Fibroblast of peridontal ligament (primary cell): ENCODE measurements at regions not wholly inside any gene's neighbourhood (a gene's known extent, or its start where the extent isn't known, plus 50 kb on each side); places are given as distances from the start of the nearest gene placed in this dataset.
"Not testable (repeated sequence)": the region's sequence is repeated elsewhere in the genome, so short reads cannot be mapped to it uniquely, and the experiment has no call there.

ENCODE experiments used
- DNase-seq: peaks from one replicate; pipeline ENCODE4 v3.0.0-alpha.2; 2010; ENCODE audit errors: extremely low read depth

DNA sequence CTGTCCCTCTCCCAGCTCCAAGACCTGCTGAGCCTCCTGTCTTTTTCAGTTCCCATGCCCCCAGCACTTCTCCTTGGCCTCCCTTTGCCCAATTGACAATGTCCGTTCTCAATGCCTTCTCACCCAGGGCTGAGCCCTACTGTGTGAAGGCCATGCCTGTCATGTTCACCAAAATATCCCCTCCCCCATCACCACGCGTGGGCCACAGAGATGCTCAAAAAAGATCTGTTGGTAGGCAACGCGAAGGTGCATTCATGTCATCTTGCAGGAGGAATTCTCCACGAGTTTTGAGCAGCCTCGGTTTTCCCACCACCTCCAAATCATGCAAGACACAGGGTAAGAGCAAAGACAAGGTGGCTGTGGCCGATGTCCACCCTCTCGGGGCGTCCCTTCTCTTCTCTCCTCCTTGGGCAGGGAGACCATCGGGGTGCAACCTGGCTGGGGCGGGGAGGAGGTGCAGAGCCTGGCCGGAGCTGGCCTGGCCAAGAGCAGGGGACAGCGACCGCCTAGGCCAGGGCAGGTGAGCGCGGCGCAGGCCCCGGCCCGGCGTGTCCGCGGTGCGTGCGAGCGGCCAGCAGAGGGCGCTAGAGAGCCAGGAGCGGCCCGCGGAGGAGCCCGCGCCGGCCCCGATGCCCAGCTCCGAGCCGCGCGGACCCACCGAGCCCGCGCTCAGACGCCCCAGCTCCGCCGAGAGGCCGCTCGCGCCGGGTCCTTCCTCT lies 56.3 kb upstream of the KRTAP5-11 start:
- DNase-seq = peak; percentile 11

DNA sequence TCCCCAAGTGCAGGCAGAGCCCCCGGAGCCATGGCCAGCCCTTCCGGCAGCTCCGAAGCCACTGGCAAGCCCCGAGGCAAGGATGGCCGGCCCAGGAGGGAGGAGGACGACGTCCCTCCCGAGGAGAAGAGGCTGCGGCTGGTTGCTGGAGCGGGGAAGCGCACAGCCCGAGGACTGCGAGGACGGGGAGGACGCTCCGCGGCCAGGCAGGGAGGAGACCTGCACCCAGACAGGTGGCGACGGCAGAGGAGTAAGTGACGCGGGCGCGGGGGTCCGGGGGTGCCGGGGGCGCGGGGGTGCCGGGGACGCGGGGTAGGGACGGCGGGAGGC lies 56.8 kb upstream of the KRTAP5-11 start:
- DNase-seq = peak; percentile 1

GRCh38 chr11:71639916-71640315 lies 57.2 kb upstream of the KRTAP5-11 start:
- DNase-seq = not testable (repeated sequence)

DNA sequence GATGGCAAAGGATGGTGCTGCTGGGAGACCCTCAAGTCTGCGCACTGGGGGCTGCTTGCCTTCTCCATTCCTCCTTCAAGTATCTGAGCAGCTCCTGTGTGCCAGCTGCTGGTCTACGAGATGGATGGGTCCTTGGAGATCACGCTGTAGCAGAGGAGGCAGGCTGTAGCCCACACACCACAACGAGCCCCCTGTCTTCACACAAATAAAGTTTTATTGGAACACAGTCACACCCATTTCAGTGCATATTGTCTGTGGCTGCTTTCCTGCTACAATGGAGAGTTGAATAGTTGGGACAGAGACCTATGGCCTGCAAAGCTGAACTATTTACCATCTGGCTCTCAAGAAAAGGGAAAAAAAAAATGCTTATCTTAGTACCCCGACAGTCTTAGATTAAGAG lies 64.4 kb upstream of the KRTAP5-11 start:
- not testable (repeated sequence) for DNase-seq

- DNase-seq = not testable (repeated sequence)
These were observed 70.3 kb upstream of the KRTAP5-11 start for GRCh38 chr11:71652998-71653397.

DNA sequence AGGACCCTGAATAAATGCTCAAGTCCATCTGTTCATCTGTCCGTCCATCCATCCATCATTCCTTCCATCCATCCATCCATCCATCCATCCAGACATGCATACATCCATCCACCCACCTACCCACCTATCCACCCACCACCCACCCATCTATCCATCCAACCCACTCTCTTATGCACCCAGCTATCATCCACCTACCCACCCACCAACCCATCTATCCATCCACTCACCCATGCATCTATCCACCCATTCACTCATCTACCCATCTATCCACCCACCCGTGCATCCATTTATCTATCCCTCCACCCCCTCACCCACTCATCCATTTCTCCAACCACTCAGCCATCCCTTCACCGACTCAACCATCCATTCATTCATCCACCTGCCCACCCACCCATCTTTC lies 71.7 kb upstream of the KRTAP5-11 start:
- DNase-seq = not testable (repeated sequence)

GRCh38 chr11:71655041-71655440 lies 72.4 kb upstream of the KRTAP5-11 start:
- not testable (repeated sequence) for DNase-seq

GRCh38 chr11:71656513-71656912 lies 73.8 kb upstream of the KRTAP5-11 start:
- DNase-seq = not testable (repeated sequence)

- not testable (repeated sequence) for DNase-seq
These were observed 82.3 kb upstream of the KRTAP5-11 start for GRCh38 chr11:71664941-71665340.

- not testable (repeated sequence) for DNase-seq
These were observed 115.4 kb upstream of the KRTAP5-11 start for GRCh38 chr11:71698110-71698509.

DNA sequence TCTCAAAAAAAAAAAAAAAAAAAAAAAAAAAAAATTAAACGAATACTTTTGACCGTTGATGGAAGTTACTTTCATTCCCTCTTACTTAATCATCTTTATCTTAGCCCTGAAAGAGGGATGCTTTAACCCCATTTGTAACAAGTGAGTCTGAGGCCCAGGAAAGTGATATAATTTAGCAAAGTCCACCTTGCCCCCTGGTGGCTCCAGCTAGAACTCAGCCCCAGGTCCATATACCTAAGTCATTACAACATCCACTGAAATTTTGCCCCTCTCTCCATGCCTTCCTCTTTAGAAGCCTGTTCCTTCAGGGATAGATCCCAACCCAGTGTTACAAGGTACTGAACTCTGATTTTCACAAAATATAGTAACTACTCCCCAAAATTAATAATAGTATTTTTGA lies 116.3 kb upstream of the KRTAP5-11 start:
- DNase-seq = not testable (repeated sequence)

GRCh38 chr11:71701435-71702291 lies 119.0 kb upstream of the KRTAP5-11 start:
- DNase-seq = not testable (repeated sequence)

GRCh38 chr11:71705086-71705737 lies 122.5 kb upstream of the KRTAP5-11 start:
- not testable (repeated sequence) for DNase-seq

DNA sequence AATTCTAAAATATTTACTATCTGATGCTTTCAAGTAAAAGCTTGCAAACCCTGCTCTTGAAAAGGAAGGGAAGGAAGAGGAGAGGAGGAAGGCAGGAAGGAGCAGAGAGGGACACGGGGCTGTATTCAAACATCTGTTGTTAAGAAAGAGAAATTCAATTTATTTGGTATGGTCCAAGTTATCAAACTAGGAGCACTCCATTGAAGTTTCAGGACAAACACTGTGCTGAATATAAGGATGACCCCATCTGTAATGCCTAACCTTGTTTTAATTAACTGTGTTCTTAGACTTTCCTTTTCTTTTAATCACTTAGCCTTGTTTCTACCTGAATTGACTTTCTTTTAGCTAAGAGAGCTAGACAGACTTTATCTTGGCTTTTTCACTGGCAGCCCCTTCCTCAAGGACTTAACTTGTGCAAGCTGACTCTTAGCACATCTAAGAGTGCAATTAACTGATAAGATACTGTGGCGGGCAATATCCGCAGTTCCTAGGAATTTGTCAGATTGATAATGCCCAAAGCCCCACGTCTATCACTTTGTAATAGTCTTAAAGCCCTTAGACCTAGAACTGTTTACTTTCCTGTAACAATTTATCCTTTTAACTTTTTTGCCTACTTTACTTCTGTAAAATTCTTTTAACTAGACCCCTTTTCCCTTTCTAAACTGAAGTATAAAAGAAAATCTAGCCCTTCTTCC lies 123.2 kb upstream of the KRTAP5-11 start:
- DNase-seq = not testable (repeated sequence)

- DNase-seq = not testable (repeated sequence)
These were observed 124.4 kb upstream of the KRTAP5-11 start for GRCh38 chr11:71707083-71707482.

- not testable (repeated sequence) for DNase-seq
These were observed 123.5 kb upstream of the DEFB108B start for GRCh38 chr11:71709541-71709940.

DNA sequence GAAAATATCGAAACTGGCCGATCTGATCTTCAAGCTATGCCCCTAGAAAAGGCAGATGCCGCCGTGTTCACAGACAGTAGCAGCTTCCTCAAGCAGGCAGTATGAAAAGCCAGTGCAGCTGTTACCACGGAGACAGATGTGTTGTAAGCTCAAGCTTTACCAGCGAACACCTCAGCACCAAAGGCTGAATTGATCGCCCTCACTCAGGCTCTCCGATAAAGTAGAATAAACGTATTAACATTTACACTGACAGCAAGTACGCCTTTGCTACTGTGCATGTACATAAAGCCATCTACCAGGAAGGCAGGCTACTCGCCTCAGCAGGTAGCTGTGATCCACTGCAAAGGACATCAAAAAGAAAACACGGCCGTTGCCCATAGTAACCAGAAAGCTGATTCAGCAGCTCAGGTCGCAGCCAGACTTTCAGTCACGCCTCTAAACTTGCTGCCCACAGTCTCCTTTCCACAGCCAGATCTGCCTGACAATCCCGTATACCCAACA lies 122.8 kb upstream of the DEFB108B start:
- DNase-seq = peak; percentile 6

GRCh38 chr11:71710701-71711385 lies 122.2 kb upstream of the DEFB108B start:
- DNase-seq = not testable (repeated sequence)

- DNase-seq = not testable (repeated sequence)
These were observed 120.7 kb upstream of the DEFB108B start for GRCh38 chr11:71712350-71712749.

DNA sequence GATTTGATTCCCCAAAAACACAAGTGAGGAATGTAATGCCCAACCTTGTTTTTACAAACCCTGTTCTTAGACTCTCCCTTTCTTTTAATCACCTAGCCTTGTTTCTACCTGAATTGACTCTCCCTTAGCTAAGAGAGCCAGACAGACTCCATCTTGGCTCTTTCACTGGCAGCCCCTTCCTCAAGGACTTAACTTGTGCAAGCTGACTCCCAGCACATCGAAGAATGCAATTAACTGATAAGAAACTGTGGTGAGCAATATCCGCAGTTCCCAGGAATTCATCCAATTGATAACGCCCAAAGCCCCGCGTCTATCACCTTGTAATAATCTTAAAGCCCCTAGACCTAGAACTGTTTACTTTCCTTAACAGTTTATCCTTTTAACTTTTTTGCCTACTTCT lies 120.2 kb upstream of the DEFB108B start:
- not testable (repeated sequence) for DNase-seq

DNA sequence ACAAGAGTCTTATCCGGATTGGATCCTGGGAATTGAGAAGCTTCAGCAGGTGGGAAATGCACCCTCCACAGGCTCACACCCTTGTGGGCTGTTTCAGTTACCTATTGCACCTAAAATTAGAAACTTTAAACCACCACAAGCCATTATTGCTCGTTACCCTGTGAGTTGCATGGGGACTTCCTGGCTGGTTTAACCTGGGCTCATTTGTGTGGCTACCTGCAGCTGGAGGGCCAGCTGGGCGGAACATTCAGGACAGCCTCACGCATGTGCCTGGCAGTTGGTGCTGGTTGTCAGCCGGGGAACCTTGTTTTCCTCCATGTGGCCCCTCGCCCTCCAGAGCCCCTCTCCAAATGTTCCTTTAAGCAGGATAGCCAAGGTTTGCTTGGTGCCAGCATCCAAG lies 118.5 kb upstream of the DEFB108B start:
- not testable (repeated sequence) for DNase-seq
